Nephron progenitor cell (in vitro differentiated cells): ENCODE measurements at regions not wholly inside any gene's neighbourhood (a gene's known extent, or its start where the extent isn't known, plus 50 kb on each side); places are given as distances from the start of the nearest gene placed in this dataset.

Source experiments
- DNase-seq: peaks from one replicate; pipeline ENCODE4 v3.0.0; 2021
- H3K27ac Mint-ChIP-seq: 2 replicates; pipeline ENCODE4 v1.8.0; 2021; ENCODE audit warnings: mild to moderate bottlenecking, moderate library complexity, mixed read lengths
- H3K27me3 Mint-ChIP-seq: 2 replicates; pipeline ENCODE4 v1.8.0; 2021; ENCODE audit warnings: mild to moderate bottlenecking, low read depth, mixed read lengths; ENCODE audit not compliant: poor library complexity
- H3K36me3 Mint-ChIP-seq: 2 replicates; pipeline ENCODE4 v1.8.0; 2021; ENCODE audit warnings: low read depth, mixed read lengths
- H3K4me1 Mint-ChIP-seq: 2 replicates; pipeline ENCODE4 v1.8.0; 2021; ENCODE audit warnings: mixed read lengths
- H3K4me3 Mint-ChIP-seq: 2 replicates; pipeline ENCODE4 v1.8.0; 2021; ENCODE audit warnings: mild to moderate bottlenecking, moderate library complexity, mixed read lengths
- H3K9me3 Mint-ChIP-seq: 2 replicates; pipeline ENCODE4 v1.8.0; 2021; ENCODE audit warnings: mild to moderate bottlenecking, moderate library complexity, mixed read lengths
- CTCF ChIP-seq: fragments of 200-600 bp; sonication (generic); IDR thresholded peaks from 2 replicates; pipeline ENCODE4 v1.5.0; 2021; ENCODE audit warnings: antibody characterized with exemption

DNA sequence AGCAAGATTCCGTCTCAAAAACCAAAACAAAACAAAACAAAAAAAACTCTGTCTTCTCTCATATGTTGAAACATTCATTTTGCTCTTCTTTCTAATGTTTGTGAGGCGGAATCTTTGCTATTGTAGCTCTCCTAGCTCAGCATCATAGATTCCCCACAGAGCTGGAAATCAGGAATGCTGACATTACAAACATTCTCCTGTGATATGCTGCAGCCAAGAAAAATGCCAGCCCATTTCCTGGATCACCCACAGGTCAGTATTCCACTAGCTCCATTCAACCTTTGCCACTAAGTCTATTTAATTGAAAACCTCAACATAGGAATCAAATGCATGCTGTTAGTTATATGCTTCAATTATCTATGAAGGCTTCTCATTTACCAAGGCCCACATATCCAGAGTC lies 186.3 kb downstream of the IPMK start:
- no peak overlapping the region for H3K27ac Mint-ChIP-seq
- no peaks in the 10 kb centered on the region for H3K36me3 Mint-ChIP-seq
- H3K4me1 Mint-ChIP-seq: no peaks in the 10 kb centered on the region
- peaks cover 3% of the 10 kb centered on the region for H3K27me3 Mint-ChIP-seq
- no peaks in the 10 kb centered on the region for H3K9me3 Mint-ChIP-seq
- DNase-seq: no peak
- H3K4me3 Mint-ChIP-seq: no peak overlapping the region
- no peak for TF ChIP-seq CTCF

DNA sequence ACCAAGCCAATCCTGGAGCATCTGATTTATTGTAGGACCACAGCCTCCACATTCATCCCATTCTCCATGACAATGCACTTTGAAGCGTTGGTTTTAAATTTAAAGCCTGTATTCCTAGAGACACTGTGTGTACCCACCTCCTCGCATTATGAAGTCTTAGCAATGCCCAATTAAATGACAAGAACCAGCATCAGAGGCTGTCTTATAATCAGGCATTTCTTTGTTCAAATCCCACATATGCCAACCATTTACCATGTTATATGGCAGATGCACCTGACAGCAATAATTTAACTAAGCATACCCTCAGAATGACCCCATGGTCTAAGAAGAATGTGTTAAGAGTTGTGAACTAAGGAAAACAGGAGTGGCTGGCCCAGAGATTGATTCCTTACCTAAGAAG lies 188.2 kb downstream of the IPMK start:
- no peak for TF ChIP-seq CTCF
- Mint-ChIP-seq H3K9me3 (no peaks in the 10 kb centered on the region), H3K27ac (no peak overlapping the region), H3K27me3 (peaks cover 3% of the 10 kb centered on the region), H3K36me3 (no peaks in the 10 kb centered on the region), H3K4me3 (no peak overlapping the region), H3K4me1 (no peaks in the 10 kb centered on the region)
- DNase-seq: no peak

DNA sequence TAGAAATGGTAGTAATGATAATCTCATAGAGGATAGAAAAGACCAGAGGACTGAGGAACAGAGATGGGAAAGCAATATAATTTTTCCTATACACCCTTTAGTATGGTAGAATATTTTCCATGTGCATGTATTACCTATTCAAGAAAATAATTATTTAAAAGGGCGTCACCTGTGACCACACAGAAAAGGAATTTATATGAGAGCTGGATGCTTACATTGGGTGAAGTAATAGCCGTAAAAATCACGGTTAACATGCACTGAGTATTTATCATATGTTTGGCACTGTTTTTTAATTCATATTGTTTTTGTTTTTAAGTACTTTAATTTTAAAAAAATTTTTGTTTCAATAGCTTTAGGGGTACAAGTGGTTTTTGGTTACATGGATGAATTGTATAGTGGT lies 195.1 kb downstream of the IPMK start:
- H3K27me3 Mint-ChIP-seq: peaks cover 5% of the 10 kb centered on the region
- H3K4me3 Mint-ChIP-seq: no peak overlapping the region
- H3K27ac Mint-ChIP-seq: no peak overlapping the region
- H3K4me1 Mint-ChIP-seq: no peaks in the 10 kb centered on the region
- H3K9me3 Mint-ChIP-seq: no peaks in the 10 kb centered on the region
- DNase-seq: no peak
- H3K36me3 Mint-ChIP-seq: no peaks in the 10 kb centered on the region
- TF ChIP-seq CTCF: no peak

DNA sequence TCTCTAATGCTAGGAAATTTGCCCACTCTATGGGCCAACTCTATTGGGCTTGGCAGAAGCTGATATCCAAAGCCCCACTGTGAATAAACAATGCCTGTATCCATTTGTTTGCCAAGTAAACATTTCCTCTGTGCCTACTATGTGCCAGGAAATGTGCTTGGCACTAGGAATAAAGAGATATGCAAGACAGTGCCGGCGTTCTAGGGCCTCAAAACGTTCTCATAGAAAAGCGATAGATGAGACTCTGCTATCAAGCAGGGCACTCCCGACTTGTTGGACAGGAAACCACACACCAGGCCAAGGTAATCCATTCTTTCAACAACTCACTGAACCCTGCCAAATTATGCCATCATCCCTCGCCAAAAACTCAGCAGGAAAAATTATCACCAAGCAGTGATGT lies 196.7 kb downstream of the IPMK start:
- H3K9me3 Mint-ChIP-seq: no peaks in the 10 kb centered on the region
- no peak overlapping the region for H3K4me3 Mint-ChIP-seq
- no peak overlapping the region for H3K27ac Mint-ChIP-seq
- no peaks in the 10 kb centered on the region for H3K4me1 Mint-ChIP-seq
- H3K36me3 Mint-ChIP-seq: no peaks in the 10 kb centered on the region
- no peak for TF ChIP-seq CTCF
- H3K27me3 Mint-ChIP-seq: peaks cover 5% of the 10 kb centered on the region
- DNase-seq: no peak

DNA sequence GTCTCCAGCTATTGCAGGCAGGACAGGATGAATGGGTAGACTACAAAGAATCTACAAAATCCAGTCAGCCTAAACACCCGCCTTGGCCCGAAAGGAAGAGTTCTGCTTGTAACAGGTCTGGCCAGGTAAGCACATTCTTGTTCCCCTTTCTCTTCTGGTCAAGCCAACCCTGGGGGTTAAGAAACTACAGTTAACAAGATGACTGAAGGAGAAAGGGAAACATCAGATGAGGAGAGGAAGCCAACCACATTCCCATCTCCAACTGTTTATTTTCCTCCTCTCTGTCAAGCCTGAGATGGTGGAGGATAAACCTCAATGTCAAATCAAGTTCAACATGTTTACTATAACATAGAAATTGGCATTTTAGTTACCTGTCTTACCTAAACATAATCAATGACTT lies 198.9 kb downstream of the IPMK start:
- Mint-ChIP-seq H3K4me1 (peaks cover 20% of the 10 kb centered on the region), H3K4me3 (no peak overlapping the region), H3K27ac (no peak overlapping the region), H3K9me3 (no peaks in the 10 kb centered on the region), H3K36me3 (no peaks in the 10 kb centered on the region), H3K27me3 (peaks cover 8% of the 10 kb centered on the region)
- DNase-seq: no peak
- TF ChIP-seq CTCF: no peak

GRCh38 chr10:58066979-58067378 lies 200.7 kb downstream of the IPMK start:
- Mint-ChIP-seq H3K36me3 (no peaks in the 10 kb centered on the region), H3K4me1 (peaks cover 30% of the 10 kb centered on the region), H3K27ac (no peak overlapping the region), H3K27me3 (peaks cover 3% of the 10 kb centered on the region), H3K9me3 (no peaks in the 10 kb centered on the region), H3K4me3 (no peak overlapping the region)
- DNase-seq: no peak
- no peak for TF ChIP-seq CTCF
